A549 (cell line): ENCODE measurements at regions not wholly inside any gene's neighbourhood (a gene's known extent, or its start where the extent isn't known, plus 50 kb on each side); places are given as distances from the start of the nearest gene placed in this dataset.

Experiments
- ATAC-seq, 2 experiments: fragments of 200-7000 bp in 1 of 2; fragments of >200 bp in 1 of 2; cut with Nextera tagmentation in 1 of 2; cut with Tn5 transposase in 1 of 2; 3 replicates each; pipeline versions ENCODE4 v1.8.0 to v1.9.1; 2018 to 2020; ENCODE audit warnings: mild to moderate bottlenecking in 1 of 2, moderate library complexity in 1 of 2
- CTCF ChIA-PET: fragments of 300-600 bp; sonication (Branson Sonifier 250); formaldehyde crosslinking; extraction: SDS; loops from one replicate; lab custom pipeline; 2021; ENCODE audit warnings: antibody characterized with exemption, inconsistent platforms; lab: Yijun Ruan, JAX
- POLR2A ChIA-PET: fragments of 350-600 bp; formaldehyde crosslinking; extraction: SDS; loops from one replicate; lab custom pipeline; 2021; ENCODE audit warnings: antibody characterized with exemption, inconsistent platforms; lab: Yijun Ruan, JAX
- DNase-seq, 2 experiments: peaks; one replicate each; pipeline versions ENCODE4 v3.0.0 to v3.0.0-alpha.2; 2011 to 2016; ENCODE audit warnings: low read depth in 1 of 2, low spot score in 1 of 2
- FAIRE-seq: peaks from 2 replicates; lab custom pipeline; 2011; peaks lifted over from hg19 to GRCh38; lab: Jason Lieb, UNC
- H3K27ac ChIP-seq, 2 experiments: fragments of >200 bp; sonication (Bioruptor Twin); formaldehyde crosslinking; 3 replicates each; pipeline ENCODE4 v1.5.1; 2016 to 2017
- H3K4me1 ChIP-seq: fragments of >200 bp; sonication (Bioruptor Twin); formaldehyde crosslinking; 3 replicates; pipeline ENCODE4 v1.6.1; 2016
- H3K4me2 ChIP-seq: fragments of >200 bp; sonication (Bioruptor Twin); formaldehyde crosslinking; 3 replicates; pipeline ENCODE4 v1.6.1; 2016
- H3K4me3 ChIP-seq: fragments of >200 bp; sonication (Bioruptor Twin); formaldehyde crosslinking; 3 replicates; pipeline ENCODE4 v1.5.1; 2016
- H3K9me3 ChIP-seq: fragments of >200 bp; sonication (Bioruptor Twin); formaldehyde crosslinking; 3 replicates; pipeline ENCODE4 v1.6.1; 2016
- CBX2 ChIP-seq: fragments of 200-600 bp; sonication (generic); IDR thresholded peaks from 2 replicates; pipeline ENCODE4 v1.6.1; 2016; ENCODE audit warnings: low read depth, mild to moderate bottlenecking, borderline replicate concordance
- CHD2 ChIP-seq: fragments of 150-350 bp; IDR thresholded peaks from 2 replicates; pipeline ENCODE4 v1.6.1; 2014; ENCODE audit warnings: low read length; ENCODE audit not compliant: partially characterized antibody
- CHD4 ChIP-seq: fragments of 200-600 bp; sonication (generic); IDR thresholded peaks from 2 replicates; pipeline ENCODE4 v1.6.1; 2016; ENCODE audit warnings: antibody characterized with exemption, mild to moderate bottlenecking, borderline replicate concordance
- CTCF ChIP-seq: fragments of >200 bp; sonication (Bioruptor Twin); formaldehyde crosslinking; IDR thresholded peaks from 3 replicates; pipeline ENCODE4 v1.5.1; 2016
- EHMT2 ChIP-seq: fragments of 200-600 bp; sonication (generic); IDR thresholded peaks from 2 replicates; pipeline ENCODE4 v1.6.1; 2016; ENCODE audit warnings: antibody characterized with exemption, low read depth, mild to moderate bottlenecking, moderate library complexity
- EP300 ChIP-seq, 2 experiments: fragments of >200 bp; sonication (Bioruptor Twin); formaldehyde crosslinking; IDR thresholded peaks; 2 replicates in 1 of 2; 3 replicates in 1 of 2; pipeline ENCODE4 v1.6.1; 2016 to 2017
- FOSB ChIP-seq: fragments of 250-450 bp; sonication (Bioruptor Pico); IDR thresholded peaks from 2 replicates; pipeline ENCODE4 v1.5.0; 2020; ENCODE audit warnings: mild to moderate bottlenecking, moderate library complexity
- FOSL2 ChIP-seq, 2 experiments: fragments of 450-650 bp in 1 of 2; fragments of >200 bp in 1 of 2; sonication (Bioruptor Twin) in 1 of 2; formaldehyde crosslinking; IDR thresholded peaks; 2 replicates each; pipeline versions ENCODE4 v1.5.0 to v1.6.1; 2016 to 2020; ENCODE audit warnings: mild to moderate bottlenecking in 1 of 2, moderate library complexity in 1 of 2
- FOXS1 ChIP-seq: fragments of 250-450 bp; sonication (Bioruptor Pico); IDR thresholded peaks from 2 replicates; pipeline ENCODE4 v1.5.0; 2020; ENCODE audit warnings: mild to moderate bottlenecking, moderate library complexity
- HDAC2 ChIP-seq: fragments of 200-600 bp; sonication (generic); IDR thresholded peaks from 2 replicates; pipeline ENCODE4 v1.6.1; 2016
- HMGXB4 ChIP-seq: fragments of 250-450 bp; sonication (Bioruptor Pico); IDR thresholded peaks from 2 replicates; pipeline ENCODE4 v1.5.0; 2021; ENCODE audit warnings: mild to moderate bottlenecking, moderate library complexity, borderline replicate concordance
- HOXB13 ChIP-seq: fragments of 250-450 bp; sonication (Bioruptor Pico); IDR thresholded peaks from 2 replicates; pipeline ENCODE4 v1.5.0; 2020; ENCODE audit warnings: low read depth, mild to moderate bottlenecking, moderate library complexity
- HOXB5 ChIP-seq: fragments of 250-450 bp; sonication (Bioruptor Pico); IDR thresholded peaks from 2 replicates; pipeline ENCODE4 v1.5.0; 2020; ENCODE audit warnings: mild to moderate bottlenecking, moderate library complexity
- JUN ChIP-seq, 2 experiments: fragments of >200 bp; sonication (Bioruptor Twin); formaldehyde crosslinking; IDR thresholded peaks; 2 replicates in 1 of 2; 3 replicates in 1 of 2; pipeline ENCODE4 v1.6.1; 2016 to 2017
- JUNB ChIP-seq: fragments of >200 bp; sonication (Bioruptor Twin); formaldehyde crosslinking; IDR thresholded peaks from 2 replicates; pipeline ENCODE4 v1.6.1; 2016
- KDM1A ChIP-seq: fragments of 200-600 bp; sonication (generic); IDR thresholded peaks from 2 replicates; pipeline ENCODE4 v1.6.1; 2016; ENCODE audit warnings: low read depth, mild to moderate bottlenecking
- MAFK ChIP-seq: fragments of 450-650 bp; IDR thresholded peaks from 2 replicates; pipeline ENCODE4 v1.6.1; 2014; ENCODE audit not compliant: partially characterized antibody
- NFE2L2 ChIP-seq: fragments of 150-350 bp; conservative IDR thresholded peaks from 2 replicates; pipeline ENCODE4 v1.6.1; 2014; ENCODE audit warnings: low read length
- NR3C1 ChIP-seq: fragments of >200 bp; sonication (Bioruptor Twin); formaldehyde crosslinking; IDR thresholded peaks from 3 replicates; pipeline ENCODE4 v1.6.1; 2017
- RCOR1 ChIP-seq: fragments of 150-350 bp; IDR thresholded peaks from 2 replicates; pipeline ENCODE4 v1.6.1; 2014; ENCODE audit warnings: antibody characterized with exemption, low read length, low read depth
- RFX5 ChIP-seq: fragments of 450-650 bp; IDR thresholded peaks from 2 replicates; pipeline ENCODE4 v1.7.1; 2014; ENCODE audit warnings: antibody characterized with exemption, mild to moderate bottlenecking, moderate library complexity
- SMC3 ChIP-seq: fragments of >200 bp; sonication (Bioruptor Twin); formaldehyde crosslinking; IDR thresholded peaks from 3 replicates; pipeline ENCODE4 v1.6.1; 2018; ENCODE audit warnings: inconsistent platforms
- SREBF2 ChIP-seq: fragments of 450-650 bp; IDR thresholded peaks from 2 replicates; pipeline ENCODE4 v1.6.1; 2014; ENCODE audit warnings: mild to moderate bottlenecking, moderate library complexity
- TFCP2L1 ChIP-seq: fragments of 250-450 bp; sonication (Bioruptor Pico); IDR thresholded peaks from 2 replicates; pipeline ENCODE4 v1.5.0; 2021; ENCODE audit warnings: mild to moderate bottlenecking
- USF2 ChIP-seq: fragments of 450-650 bp; IDR thresholded peaks from 2 replicates; pipeline ENCODE4 v1.6.1; 2014; ENCODE audit warnings: antibody characterized with exemption
- ZC3H11A ChIP-seq: fragments of 450-650 bp; IDR thresholded peaks from 2 replicates; pipeline ENCODE4 v1.6.1; 2014; ENCODE audit warnings: antibody characterized with exemption, mild to moderate bottlenecking
- ZFP36 ChIP-seq: fragments of 450-650 bp; IDR thresholded peaks from 2 replicates; pipeline ENCODE4 v1.6.1; 2014; ENCODE audit warnings: borderline replicate concordance; ENCODE audit not compliant: partially characterized antibody
- ZNF302 ChIP-seq: fragments of 250-450 bp; sonication (Bioruptor Pico); IDR thresholded peaks from 2 replicates; pipeline ENCODE4 v1.9.0; 2021; ENCODE audit warnings: inconsistent platforms, mild to moderate bottlenecking, moderate library complexity
- WGBS: methylation state at CpG from one replicate; pipeline ENCODE4 v1.1.6; 2017; ENCODE audit errors: missing lambda C conversion rate; 5-methylcytosine and 5-hydroxymethylcytosine counted together

- FAIRE-seq (no peak), ATAC-seq (no peak), DNase-seq (no peak)
- H3K27ac ChIP-seq, result no peak overlapping the region
- POLR2A ChIA-PET, result no interaction called here
- no peak for TF ChIP-seq ZFP36
- TF ChIP-seq HOXB5 (CRISPR knock-in tag), result no peak
- no peaks in the 10 kb centered on the region for H3K4me1 ChIP-seq
- 44% methylated on average over 8 of the region's 8 CpGs for WGBS
- H3K4me3 ChIP-seq, result no peak overlapping the region
- H3K9me3 ChIP-seq, result no peaks in the 10 kb centered on the region
- no peak overlapping the region for H3K4me2 ChIP-seq
- CTCF ChIA-PET, result no interaction called here
These were observed 112.2 kb downstream of the PLEKHG1 start for GRCh38 chr6:150711584-150712504.

GRCh38 chr6:150712505-150713252 lies 113.0 kb downstream of the PLEKHG1 start:
- FAIRE-seq (no peak), ATAC-seq (no peak), DNase-seq (no peak)
- ChIA-PET CTCF (no interaction called here), POLR2A (no interaction called here)
- no peaks in the 10 kb centered on the region for H3K9me3 ChIP-seq
- no peaks in the 10 kb centered on the region for H3K4me1 ChIP-seq
- 59% methylated on average over 7 of the region's 7 CpGs for WGBS
- no peak overlapping the region for H3K27ac ChIP-seq
- no peak overlapping the region for H3K4me2 ChIP-seq
- no peak overlapping the region for H3K4me3 ChIP-seq
- no peak for TF ChIP-seq TFCP2L1 (CRISPR knock-in tag)
- no peak for TF ChIP-seq EHMT2
- TF ChIP-seq ZFP36, result no peak
- no peak for TF ChIP-seq ZC3H11A
- no peak for TF ChIP-seq HMGXB4 (CRISPR knock-in tag)
- no peak for TF ChIP-seq ZNF302 (CRISPR knock-in tag)
- no peak for TF ChIP-seq FOXS1
- TF ChIP-seq SREBF2, result no peak
- no peak for TF ChIP-seq CBX2
- no peak for TF ChIP-seq CHD4
- TF ChIP-seq CHD2, result no peak
- TF ChIP-seq USF2, result no peak
- TF ChIP-seq CTCF, result no peak
- no peak for TF ChIP-seq NR3C1
- no peak for TF ChIP-seq SMC3
- no peak for TF ChIP-seq FOSB
- TF ChIP-seq, all 56 proteins: peak for 0

- POLR2A ChIA-PET, result no interaction called here
These were observed 113.8 kb downstream of the PLEKHG1 start for GRCh38 chr6:150713487-150713886.

More at GRCh38 chr6:150713487-150713886, 113.8 kb downstream of the PLEKHG1 start:
- 44% methylated on average over 2 of the region's 2 CpGs for WGBS
- CTCF ChIA-PET, result no interaction called here
- TF ChIP-seq RFX5 (no peak), SREBF2 (no peak), RCOR1 (no peak), HDAC2 (no peak), FOSL2 (IDR thresholded peaks at IDR 0.05) (no peak), FOSL2 (CRISPR knock-in tag; IDR thresholded peaks at IDR 0.05) (no peak), TFCP2L1 (CRISPR knock-in tag) (no peak), EHMT2 (no peak), JUNB (no peak), CHD4 (no peak), EP300 (IDR thresholded peaks at IDR 0.05) (no peak), KDM1A (no peak), ZNF302 (CRISPR knock-in tag) (no peak), USF2 (no peak), JUN (IDR thresholded peaks at IDR 0.05) (no peak), HOXB13 (CRISPR knock-in tag) (no peak), NFE2L2 (no peak), MAFK (no peak)
- FAIRE-seq (no peak), DNase-seq (no peak), ATAC-seq (no peak)
- no peaks in the 10 kb centered on the region for H3K9me3 ChIP-seq
- H3K4me3 ChIP-seq, result no peak overlapping the region
- no peaks in the 10 kb centered on the region for H3K4me1 ChIP-seq
- no peak overlapping the region for H3K27ac ChIP-seq
- H3K4me2 ChIP-seq, result no peak overlapping the region
